ENCODE measurements at regions not wholly inside any gene's neighbourhood (a gene's known extent, or its start where the extent isn't known, plus 50 kb on each side); places are given as distances from the start of the nearest gene placed in this dataset.
A peak's percentile ranks its signal among the peaks of the same experiment; 100 is the strongest.
"Not testable (repeated sequence)": the region's sequence is repeated elsewhere in the genome, so short reads cannot be mapped to it uniquely, and the experiment has no call there.

DNA sequence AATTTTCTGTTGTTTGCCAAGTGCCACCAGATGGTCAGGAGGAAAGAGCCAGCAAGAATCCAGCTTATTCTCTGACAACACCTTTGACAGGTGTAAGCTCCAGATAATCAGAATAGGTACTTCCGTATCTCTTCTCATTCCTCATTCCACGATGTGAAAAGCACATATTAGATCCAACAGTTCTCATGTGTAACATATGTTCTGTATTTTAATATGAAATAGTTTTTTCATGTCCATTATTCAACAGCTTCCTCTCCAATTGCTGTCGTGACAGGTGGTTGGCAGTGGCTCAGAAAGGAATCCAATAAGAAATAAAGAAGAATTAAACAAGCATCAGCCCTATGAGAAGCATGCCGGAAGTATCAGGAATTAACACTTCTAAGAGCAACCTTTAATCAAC, 1624.7 kb downstream of the MRPL39 start:
- DNase-seq (ENCODE audit: low spot score), result no peak

DNA sequence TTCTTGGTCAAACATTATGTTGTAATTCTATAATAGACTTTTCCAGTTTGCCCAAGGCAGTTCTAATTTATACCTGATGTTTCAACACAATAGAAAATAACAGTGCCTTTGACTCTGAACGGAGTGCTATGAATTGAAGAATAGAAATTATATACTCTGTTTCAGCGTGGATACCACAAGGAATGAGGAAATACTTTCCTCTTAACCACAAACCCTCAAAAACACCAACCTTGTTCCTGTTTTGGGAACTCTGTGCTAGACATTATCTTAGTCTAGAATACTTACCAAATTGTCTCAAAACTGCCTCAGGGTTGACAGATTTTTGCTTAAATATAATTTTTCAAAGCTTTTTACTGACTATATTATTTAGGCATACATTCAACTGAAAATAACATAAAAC, 1629.3 kb downstream of the MRPL39 start:
- no peak for DNase-seq (ENCODE audit: low spot score)

DNA sequence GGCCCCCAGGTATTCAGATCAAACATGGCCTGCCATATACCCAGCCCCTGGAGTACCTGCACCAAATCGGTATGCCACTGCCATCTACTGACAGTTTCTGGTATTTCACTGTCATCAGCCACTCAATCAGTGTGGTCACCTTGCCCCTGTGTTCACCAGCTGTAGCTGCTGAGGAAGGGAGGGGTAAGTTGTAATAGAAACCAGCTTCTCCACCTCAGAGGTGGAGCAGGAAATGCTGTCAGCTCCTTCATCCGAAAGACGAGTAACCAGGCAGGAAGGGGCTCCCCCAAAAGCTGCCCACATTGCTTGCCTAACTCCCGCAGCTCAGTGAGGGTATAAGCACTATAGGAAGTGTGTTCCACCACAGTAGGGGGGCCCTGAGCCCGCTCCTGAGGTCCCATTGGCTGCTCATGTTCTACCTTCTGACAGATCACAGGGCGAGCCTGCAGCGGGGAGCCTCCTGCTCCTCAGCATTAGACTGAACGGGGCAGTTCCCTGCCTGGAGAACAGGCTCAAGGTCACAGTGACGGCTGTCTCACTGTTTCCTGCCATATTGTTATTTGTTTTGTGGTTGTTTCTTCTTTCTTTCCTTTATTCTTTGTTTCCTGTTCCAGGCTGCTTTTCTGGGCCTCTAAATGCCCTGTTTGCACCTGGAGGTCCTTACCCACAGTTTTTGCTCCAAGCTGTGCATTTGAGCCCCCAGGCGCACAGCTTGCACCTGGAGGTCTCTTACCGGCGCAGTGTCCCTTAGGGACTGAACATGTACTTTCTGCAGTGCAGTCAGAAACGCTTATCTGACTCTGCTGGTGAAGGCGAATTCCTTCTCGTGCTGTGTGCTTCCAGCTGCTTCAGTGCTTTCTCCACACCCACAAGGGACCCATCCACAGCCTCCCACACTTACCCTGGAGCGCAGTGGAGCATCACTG, 1638.3 kb downstream of the MRPL39 start:
- DNase-seq (ENCODE audit: low spot score), result no peak

DNA sequence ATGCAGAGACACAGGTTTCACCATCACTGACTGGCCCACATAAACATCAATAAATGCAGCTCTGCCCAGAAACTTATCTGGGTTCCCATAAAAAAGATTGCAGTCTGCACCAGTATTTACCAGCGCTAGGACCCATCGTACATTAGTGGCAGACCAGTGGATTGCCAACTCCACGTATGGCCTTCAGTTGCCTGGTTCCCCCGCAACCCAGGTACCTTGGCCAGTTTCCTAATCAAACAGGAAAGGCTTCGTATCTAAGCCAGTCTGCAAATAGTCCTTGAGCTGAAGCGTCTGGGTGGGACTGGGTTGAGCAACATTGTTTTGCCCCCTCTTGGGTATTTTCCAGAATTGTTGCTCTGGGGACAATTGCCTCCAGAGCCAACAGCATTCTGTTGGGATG, 1639.3 kb downstream of the MRPL39 start:
- no peak for DNase-seq (ENCODE audit: low spot score)

DNA sequence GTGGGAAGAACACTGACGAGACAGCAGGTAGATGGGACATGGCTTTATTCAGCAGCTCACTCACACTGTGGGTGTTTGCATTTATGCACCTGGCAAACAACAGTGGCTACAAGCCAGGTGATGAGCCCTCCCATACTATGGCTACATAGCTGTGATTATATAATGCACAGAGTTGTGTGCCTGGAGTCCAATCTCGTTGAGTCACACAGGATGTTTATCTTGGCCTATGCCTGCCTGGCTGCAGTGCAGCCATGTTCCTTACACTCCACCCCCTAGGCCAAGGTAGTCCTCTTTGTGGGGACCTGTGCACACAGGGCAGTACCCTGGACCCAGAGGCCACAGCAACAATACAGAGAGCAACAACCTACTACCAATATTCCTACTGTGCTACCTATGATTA, 1643.8 kb downstream of the MRPL39 start:
- no peak for DNase-seq (ENCODE audit: low spot score)

DNA sequence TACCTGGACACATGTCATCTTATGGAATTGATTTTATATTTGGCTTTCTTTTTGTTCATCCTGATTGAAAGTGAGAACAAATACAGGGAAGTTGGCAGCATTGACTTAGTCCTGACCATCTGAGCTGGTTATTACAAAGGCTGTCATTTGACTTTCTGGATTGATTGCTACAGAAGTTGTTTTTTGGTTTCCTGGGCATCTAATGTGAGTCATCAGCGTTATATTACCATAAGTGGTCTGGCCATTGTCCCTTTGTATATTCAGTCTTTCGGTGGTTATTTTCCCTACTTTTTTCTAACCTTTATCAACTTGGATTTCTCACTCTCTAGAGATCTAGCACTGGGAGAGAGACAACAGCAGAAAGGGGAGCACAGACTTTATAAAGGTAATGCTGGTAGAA, 1646.5 kb downstream of the MRPL39 start:
- no peak for DNase-seq (ENCODE audit: low spot score)

DNA sequence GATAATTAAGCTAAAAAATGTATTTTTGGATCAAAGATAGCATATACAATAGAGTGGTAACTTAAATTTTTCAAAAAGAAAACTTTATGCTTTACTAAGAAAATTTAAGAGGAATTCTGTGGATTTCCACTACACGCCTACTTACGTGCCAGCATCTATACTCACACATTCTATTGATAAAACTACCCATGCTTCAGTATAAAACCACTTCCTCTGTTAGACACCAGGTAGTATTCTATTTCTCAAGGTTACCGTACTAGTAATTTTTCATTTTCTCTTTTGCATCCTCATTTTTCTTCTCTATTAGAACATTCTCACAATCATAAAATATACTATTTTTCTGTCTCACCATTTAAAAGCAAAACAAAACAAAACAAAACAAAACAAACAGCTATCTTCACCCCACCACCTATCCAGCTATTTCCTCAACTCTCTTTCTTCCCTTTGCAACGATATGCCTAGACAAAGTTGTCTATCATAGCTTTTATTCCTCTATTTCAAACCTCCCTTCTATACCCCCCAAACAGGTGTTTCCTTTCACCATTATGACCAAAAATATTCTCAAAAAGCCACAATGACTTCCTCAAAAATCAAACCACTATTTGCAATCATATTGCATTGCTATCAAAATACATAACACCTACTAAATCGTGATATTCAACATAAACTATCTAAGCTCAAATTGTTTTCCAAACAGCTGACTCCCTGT, 1652.0 kb downstream of the MRPL39 start:
- no peak for DNase-seq (ENCODE audit: low spot score)

DNA sequence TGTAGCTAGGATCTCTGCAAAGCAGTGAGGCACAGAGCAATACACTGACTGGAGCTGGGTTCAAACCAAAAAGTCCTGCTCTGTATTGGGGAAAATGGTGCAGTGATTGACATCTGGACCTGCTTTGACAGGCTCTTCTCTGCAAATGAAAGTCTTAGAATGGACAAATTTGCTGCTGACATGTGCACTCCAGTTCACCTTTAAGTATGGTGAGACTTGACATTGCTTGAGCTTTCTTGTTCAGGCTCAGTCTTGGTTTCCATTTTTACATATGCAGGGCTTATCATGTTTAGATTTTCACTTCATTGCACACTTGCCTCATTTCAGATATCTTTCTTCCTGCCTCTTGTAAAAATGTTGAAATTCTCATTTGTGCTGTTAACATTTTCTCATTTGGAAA, 1655.0 kb downstream of the MRPL39 start:
- no peak for DNase-seq (ENCODE audit: low spot score)

DNA sequence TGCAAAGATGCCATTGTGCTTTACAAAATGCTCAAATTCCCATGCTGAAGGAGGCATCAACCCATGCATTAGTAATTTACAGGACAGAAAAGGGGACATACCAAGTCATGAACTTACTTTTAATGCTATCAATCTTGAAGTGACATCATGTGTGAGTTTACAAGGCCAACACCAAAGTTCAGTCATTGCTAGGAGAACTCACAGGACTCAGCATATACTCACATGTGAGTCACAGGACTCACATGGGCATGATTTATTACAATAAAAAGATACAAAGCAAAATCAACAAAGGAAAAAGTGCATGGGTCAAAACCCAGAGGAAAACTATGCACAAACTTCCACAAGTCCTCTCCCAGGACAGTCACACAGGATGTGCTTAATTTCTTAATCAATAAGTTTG, 1656.0 kb downstream of the MRPL39 start:
- DNase-seq (ENCODE audit: low spot score), result no peak

DNA sequence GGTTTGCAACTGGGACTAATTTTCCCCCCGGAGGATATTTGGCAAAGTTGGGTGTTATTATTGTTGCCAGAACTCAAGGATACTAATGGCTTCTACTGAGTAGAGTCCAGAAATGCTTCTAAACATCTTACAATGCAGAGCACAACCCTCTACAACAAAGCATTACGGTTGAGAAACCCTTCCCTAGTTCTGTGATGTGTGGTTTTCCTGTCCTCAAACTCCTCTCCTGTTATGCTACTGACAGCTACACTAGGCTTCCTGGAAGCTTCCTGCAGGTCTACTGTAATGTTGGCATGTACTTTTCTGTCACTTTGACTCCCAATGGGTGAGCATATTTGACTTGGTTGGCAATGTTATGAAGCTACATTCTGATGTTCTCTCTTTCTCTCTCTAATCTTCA, 1656.9 kb downstream of the MRPL39 start:
- DNase-seq (ENCODE audit: low spot score), result no peak

DNA sequence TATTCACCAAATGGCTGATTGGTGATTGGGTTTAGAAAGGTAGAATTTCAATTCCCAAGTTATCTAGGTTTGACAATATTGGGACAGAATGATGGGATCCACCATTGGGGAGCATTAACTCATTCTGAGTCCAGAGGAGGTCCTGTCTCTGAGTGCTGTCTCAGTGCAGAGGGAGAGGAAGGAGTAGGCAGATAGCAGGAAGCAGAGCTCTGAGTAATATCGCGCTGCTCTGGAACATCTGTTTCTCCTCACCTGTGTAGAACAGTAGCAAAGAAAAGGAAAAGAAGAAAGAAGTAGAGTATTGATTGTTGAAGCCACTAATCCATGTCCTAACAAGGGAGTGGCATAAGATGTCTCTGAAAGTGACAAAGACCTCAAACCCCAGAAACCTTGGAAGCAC, 1657.8 kb downstream of the MRPL39 start:
- DNase-seq (ENCODE audit: low spot score), result no peak

DNA sequence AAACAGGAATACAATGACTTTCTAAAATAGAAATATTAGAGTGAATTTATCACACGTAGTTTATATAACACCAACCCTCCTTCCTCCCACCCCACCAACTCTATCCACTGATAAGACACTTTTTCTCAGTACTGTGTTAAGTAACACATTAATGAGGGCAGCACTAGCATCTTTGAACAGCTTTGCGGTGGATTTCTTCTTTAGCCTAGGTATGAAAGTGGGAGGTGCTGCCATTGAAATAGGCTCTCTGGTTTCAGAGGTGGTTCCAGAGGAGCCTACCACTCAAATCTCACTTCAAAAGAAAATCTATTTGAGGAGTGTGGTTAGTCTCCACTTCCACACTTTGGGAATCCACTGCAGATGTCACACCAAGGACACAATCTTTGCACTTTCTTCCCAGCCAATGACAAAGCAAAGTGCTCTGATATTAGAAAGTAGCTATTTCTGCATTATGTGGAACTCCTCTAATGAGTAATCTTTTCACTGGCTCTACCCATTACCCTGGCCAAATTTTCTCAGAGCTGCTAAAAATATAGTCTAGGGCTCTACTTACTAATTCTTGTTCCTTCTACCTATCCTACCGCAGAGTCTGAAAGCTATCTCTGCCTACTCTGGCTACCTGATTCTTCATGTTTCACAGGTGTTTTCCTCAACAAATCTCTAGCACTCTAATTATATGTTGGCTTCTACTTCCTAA, 1667.8 kb downstream of the MRPL39 start:
- DNase-seq (ENCODE audit: low spot score), result no peak

DNA sequence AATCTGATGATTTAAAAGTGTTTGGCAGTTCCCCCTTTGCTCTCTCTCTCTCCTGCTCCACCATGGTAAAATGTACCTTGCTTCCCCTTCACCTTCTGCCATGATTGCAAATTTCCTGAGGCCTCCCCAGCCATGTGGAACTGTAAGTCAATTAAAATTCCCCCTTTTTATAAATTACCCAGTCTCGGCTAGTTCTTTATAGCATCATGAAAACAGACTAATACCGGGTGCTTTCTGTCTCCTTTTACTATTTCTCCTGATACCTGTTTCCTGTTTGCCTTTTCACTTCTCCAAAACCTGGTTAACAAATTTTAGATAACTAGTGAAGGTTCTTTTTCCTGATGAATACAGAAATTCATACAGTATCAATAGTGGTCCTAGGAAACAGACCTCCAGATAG, 1670.3 kb downstream of the MRPL39 start:
- no peak for DNase-seq (ENCODE audit: low spot score)

DNA sequence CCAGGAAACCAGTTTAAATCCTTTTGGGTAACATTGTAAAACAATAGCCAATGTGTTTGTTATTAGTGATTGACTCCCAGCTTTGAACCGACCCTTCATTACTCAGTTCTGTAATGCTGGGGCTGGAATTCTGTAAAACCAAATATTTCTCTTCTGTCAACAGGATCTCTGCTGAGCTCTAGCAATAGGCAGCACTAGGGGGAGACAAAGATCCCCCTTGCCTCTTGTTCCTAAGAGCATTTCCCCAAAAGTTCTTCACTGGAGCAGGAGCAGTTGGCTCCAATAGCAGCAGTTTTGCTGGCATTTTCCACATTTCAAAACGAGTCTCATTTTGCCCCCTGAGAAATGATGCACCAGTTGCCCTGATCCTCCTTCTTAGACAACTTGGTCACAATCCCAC, 1671.1 kb downstream of the MRPL39 start:
- peak; percentile 69 for DNase-seq (ENCODE audit: low spot score)

DNA sequence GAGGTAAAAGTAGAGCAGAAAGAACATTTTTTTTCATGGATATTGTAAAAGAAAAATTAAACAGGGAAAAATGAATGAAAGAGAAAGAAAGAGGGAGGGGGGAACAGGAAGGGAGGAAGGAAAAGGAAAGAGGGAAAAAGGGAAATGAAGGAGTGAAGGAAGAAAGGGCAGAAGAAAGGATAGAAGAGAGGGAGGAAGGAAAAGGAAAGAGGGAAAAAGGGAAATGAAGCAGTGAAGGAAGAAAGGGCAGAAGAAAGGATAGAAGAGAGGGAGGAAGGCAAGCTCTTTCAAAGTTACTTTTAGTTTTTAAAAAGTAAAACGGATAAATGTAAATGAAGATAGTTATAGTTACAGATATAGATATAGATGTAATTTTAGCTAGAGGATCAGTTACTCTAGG, 1676.7 kb downstream of the MRPL39 start:
- DNase-seq (ENCODE audit: low spot score), result no peak

DNA sequence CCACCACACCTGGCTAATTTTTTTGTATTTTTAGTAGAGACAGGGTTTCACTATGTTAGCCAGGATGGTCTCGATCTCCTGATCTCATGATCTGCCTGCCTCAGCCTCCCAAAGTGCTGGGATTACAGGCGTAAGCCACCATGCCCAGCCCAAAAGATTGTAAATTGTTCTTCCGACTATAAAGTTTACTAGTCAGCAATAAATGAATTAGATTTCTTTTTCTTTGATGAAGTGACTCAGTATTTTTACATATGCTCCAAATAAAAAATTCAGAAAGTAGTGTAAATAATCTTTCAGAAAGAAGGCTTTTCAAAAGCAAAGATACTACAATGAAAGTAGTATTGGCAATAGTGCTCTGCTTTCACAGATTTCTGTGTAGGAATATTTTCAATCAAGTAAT, 1680.9 kb downstream of the MRPL39 start:
- not testable (repeated sequence) for DNase-seq (ENCODE audit: low spot score)

DNA sequence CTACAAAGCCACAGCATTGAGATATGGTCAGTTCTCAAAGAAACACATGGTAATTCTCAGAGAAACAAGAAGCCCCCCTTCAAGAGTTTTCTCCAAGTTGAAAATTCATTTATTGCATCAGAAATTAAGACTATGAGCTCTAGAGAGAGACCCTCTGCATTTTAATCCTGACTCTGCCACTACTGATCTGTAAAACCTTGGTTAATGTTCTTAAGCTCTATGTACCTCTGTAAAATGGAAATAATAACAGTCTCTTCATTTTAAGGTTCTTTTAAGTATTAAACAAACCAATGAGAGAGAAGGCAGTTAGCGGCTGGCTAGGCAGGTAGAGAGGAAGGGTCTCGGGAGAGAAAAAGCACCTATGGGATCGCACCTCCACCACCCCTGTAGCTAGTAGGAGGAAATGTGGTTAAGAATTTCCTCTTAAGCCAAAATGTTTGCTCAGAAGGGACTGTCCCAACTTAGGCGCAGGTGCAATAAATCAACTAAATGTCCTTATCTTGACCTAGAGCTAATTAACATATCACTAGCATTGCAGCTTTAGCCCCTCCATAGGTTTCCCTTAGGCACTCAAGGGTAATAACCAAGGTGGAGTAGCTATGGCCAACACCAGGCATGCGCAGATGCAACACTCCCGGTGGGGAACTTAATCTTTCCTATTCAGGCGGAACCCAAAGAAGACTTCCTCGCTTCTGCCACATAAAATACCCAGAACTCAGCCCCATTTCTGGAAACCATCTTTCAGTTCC, 1685.4 kb downstream of the MRPL39 start:
- DNase-seq (ENCODE audit: low spot score), result no peak

DNA sequence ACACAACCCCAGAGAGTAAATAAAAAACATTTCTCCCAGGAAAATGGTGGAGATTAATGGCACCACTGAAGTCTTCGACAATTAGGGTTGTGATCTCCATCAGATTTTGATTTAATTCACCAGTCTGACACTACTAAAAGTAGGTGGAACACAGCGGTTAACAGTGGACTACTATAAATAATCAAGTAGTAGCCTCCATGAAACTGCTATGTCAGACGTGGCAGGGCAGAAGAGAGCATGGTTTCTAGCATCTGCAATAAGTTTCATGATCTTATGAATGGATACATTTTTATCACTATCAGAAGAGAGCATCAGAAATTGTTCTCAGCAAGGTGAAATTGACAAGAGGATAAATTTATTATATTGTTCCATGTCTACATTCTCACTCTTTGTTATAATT, 1706.6 kb downstream of the MRPL39 start:
- DNase-seq (ENCODE audit: low spot score), result no peak

DNA sequence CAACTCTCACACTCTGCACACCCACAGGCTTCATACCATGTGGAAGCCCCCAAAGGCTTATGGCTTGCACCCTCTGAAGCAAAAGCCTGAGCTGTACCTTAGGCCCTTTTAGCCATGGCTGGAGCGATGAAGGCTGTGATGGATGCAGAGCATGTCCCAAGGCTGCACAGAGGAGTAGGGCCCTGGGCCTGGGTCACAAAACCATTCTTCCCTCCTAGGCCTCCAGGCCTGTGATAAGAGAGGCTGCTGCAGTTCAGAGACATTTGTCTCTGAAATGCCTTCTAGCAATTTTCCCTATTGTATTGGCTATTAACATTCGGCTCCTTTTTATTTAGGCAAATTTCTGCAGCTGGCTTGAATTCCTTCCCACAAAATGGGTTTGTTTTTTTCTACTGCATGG, 1707.7 kb downstream of the MRPL39 start:
- DNase-seq (ENCODE audit: low spot score), result no peak

DNA sequence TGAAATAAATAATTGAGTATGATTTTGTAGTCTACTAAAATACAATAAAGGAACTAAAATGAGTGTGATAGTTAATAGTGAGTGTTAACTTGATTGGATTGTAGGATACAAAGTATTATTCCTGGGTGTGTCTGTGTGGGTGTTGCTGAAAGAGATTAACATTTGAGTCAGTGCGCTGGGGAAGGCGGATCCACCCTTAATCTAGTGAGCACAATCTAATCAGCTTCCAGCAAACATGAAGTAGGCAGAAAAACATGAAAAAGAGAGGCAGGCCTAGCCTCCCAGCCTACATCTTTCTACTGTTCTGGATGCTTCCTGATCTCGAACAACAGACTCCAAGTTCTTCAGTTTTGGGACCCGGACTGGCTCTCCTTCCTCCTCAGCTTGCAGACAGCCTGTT, 1716.6 kb downstream of the MRPL39 start:
- DNase-seq (ENCODE audit: low spot score), result no peak

DNA sequence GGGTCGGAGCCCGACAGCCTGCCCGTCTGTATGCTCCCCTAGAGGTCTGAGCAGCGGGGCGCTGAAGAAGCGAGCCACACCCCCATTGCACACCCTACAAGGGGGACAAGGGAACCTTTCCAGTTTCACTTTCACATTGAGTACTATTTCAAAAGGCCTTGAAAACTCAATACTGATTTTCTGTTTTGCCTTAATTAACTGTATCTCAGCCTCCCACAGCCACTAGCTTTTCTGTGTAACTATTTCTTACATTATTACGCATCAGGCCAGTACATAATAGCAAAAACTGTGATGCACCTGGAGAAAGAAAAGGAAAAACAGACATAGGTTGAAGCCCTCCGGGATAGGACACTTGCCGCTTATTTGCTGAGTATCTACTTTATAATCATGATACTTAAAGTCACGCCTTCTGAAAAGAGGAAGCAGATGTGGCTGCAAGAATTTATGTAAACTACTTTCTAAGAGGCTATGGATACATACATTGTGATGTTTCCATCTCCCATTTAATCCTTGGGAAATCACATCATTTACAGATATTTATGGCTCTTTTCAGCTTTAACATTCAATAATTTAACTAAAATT, 1719.5 kb downstream of the MRPL39 start:
- no peak for DNase-seq (ENCODE audit: low spot score)
